GM12878 (cell line): ENCODE measurements at regions not wholly inside any gene's neighbourhood (a gene's known extent, or its start where the extent isn't known, plus 50 kb on each side); places are given as distances from the start of the nearest gene placed in this dataset.

Experiments
- ATAC-seq: fragments of 200-7000 bp; cut with Tn5 transposase; 3 replicates; pipeline ENCODE4 v1.9.1; 2020; ENCODE audit warnings: mild to moderate bottlenecking, moderate library complexity
- BruUV-seq: library from RNA; stranded (reverse); fragments of 400-500 nt; replicated peaks from 2 replicates; lab custom pipeline; 2021; lab: Mats Ljungman, UMichigan
- CTCF ChIA-PET: fragments of 300-600 bp; sonication (Branson Sonifier 250); formaldehyde crosslinking; extraction: SDS; loops from one replicate; lab custom pipeline; 2021; ENCODE audit warnings: inconsistent platforms; lab: Yijun Ruan, JAX
- POLR2A ChIA-PET: fragments of 350-600 bp; formaldehyde crosslinking; extraction: SDS; loops from one replicate; lab custom pipeline; 2021; ENCODE audit warnings: inconsistent platforms; lab: Charles Lee
- RAD21 ChIA-PET: fragments of 300-600 bp; sonication (Branson Sonifier 250); formaldehyde crosslinking; loops from one replicate; lab custom pipeline; 2023; ENCODE audit warnings: antibody characterized with exemption; ENCODE audit not compliant: unreplicated experiment; lab: Charles Lee
- SMC1A ChIA-PET: fragments of 300-600 bp; sonication (Branson Sonifier 250); formaldehyde crosslinking; loops from one replicate; lab custom pipeline; 2023; ENCODE audit not compliant: unreplicated experiment, uncharacterized antibody; lab: Charles Lee
- DNase-seq: peaks from one replicate; pipeline ENCODE4 v3.0.0-alpha.2; 2011; ENCODE audit warnings: low read depth, low spot score
- FAIRE-seq: peaks from 3 replicates; lab custom pipeline; 2011; peaks lifted over from hg19 to GRCh38; lab: Jason Lieb, UNC
- H2AFZ ChIP-seq: 2 replicates; pipeline ENCODE4 v1.6.0; 2011; ENCODE audit warnings: low read depth, low read length, control low read depth; ENCODE audit not compliant: control insufficient read depth
- H3K27ac ChIP-seq: 2 replicates; pipeline ENCODE4 v1.5.1; 2011; ENCODE audit warnings: control low read depth; ENCODE audit not compliant: control insufficient read depth, insufficient read depth
- H3K27me3 ChIP-seq, 2 experiments: replicated peaks in 1 of 2; 2 replicates each; pipeline versions ENCODE4 v1.6.0 to v1.6.1; 2011; ENCODE audit warnings: low read length in 1 of 2; ENCODE audit not compliant: control insufficient read depth in 2 of 2, insufficient read depth in 2 of 2
- H3K36me3 ChIP-seq, 2 experiments: 2 replicates each; pipeline ENCODE4 v1.5.1; 2011; ENCODE audit warnings: low read length in 1 of 2; ENCODE audit not compliant: control insufficient read depth in 2 of 2, insufficient read depth in 2 of 2
- H3K4me1 ChIP-seq: 2 replicates; pipeline ENCODE4 v1.6.1; 2011; ENCODE audit warnings: mild to moderate bottlenecking, low read length, moderate library complexity, mixed read lengths; ENCODE audit not compliant: control insufficient read depth, insufficient read depth
- H3K4me2 ChIP-seq: 2 replicates; pipeline ENCODE4 v1.6.0; 2011; ENCODE audit warnings: control low read depth; ENCODE audit not compliant: control insufficient read depth, insufficient read depth
- H3K4me3 ChIP-seq: fragments of 200-600 bp; sonication (generic); 2 replicates; pipeline ENCODE4 v1.5.1; 2016
- H3K79me2 ChIP-seq: 2 replicates; pipeline ENCODE4 v1.6.0; 2011; ENCODE audit warnings: low read length; ENCODE audit not compliant: control insufficient read depth, insufficient read depth
- H3K9ac ChIP-seq: 2 replicates; pipeline ENCODE4 v1.8.0; 2011; ENCODE audit warnings: low read length, control low read depth, mixed read lengths; ENCODE audit not compliant: control insufficient read depth, insufficient read depth
- H3K9me3 ChIP-seq: replicated peaks from 3 replicates; pipeline ENCODE4 v1.5.1; 2011; ENCODE audit warnings: mild to moderate bottlenecking, low read length; ENCODE audit not compliant: control insufficient read depth, insufficient read depth
- H4K20me1 ChIP-seq: 2 replicates; pipeline ENCODE4 v1.6.0; 2011; ENCODE audit not compliant: control insufficient read depth, insufficient read depth
- ASH2L ChIP-seq: fragments of 300-600, 200-600 bp; sonication (generic); IDR thresholded peaks from 2 replicates; pipeline ENCODE4 v1.6.1; 2017; ENCODE audit warnings: low read depth, mild to moderate bottlenecking, borderline replicate concordance
- CBFB ChIP-seq: IDR thresholded peaks from 2 replicates; pipeline ENCODE4 v1.6.1; 2016; ENCODE audit warnings: antibody characterized with exemption, low read depth
- CHD2 ChIP-seq: IDR thresholded peaks from 2 replicates; pipeline ENCODE4 v1.6.1; 2011; ENCODE audit warnings: low read depth, low read length, improper control_type of control experiment, borderline replicate concordance
- EED ChIP-seq: sonication (generic); IDR thresholded peaks from 2 replicates; pipeline ENCODE4 v1.6.1; 2016; ENCODE audit warnings: antibody characterized with exemption, low read depth
- EP300 ChIP-seq, 2 experiments: fragments of 150-350 bp in 1 of 2; IDR thresholded peaks; 2 replicates each; pipeline ENCODE4 v1.6.1; 2011 to 2012; ENCODE audit warnings: low read depth in 2 of 2, low read length in 2 of 2, borderline replicate concordance in 1 of 2, improper control_type of control experiment in 1 of 2, inconsistent platforms in 1 of 2; ENCODE audit not compliant: control insufficient read depth in 1 of 2
- EZH2 ChIP-seq: IDR thresholded peaks from 2 replicates; pipeline ENCODE4 v1.6.1; 2012; ENCODE audit warnings: low read depth, mild to moderate bottlenecking, control low read depth, inconsistent platforms, low read length, borderline replicate concordance; ENCODE audit not compliant: control insufficient read depth
- FOXM1 ChIP-seq: IDR thresholded peaks from 2 replicates; pipeline ENCODE4 v1.6.1; 2012; ENCODE audit warnings: low read depth, mild to moderate bottlenecking, inconsistent platforms, low read length, moderate library complexity
- HDAC6 ChIP-seq: fragments of 200-600 bp; sonication (generic); IDR thresholded peaks from one replicate; pipeline ENCODE4 v1.8.0; 2017; ENCODE audit warnings: antibody characterized with exemption; ENCODE audit not compliant: unreplicated experiment
- MEF2B ChIP-seq: fragments of 450-650 bp; IDR thresholded peaks from 2 replicates; pipeline ENCODE4 v1.6.1; 2018; ENCODE audit warnings: mild to moderate bottlenecking, moderate library complexity; ENCODE audit not compliant: partially characterized antibody, poor library complexity, severe bottlenecking
- NR2C1 ChIP-seq: fragments of 450-650 bp; IDR thresholded peaks from 2 replicates; pipeline ENCODE4 v1.6.1; 2017; ENCODE audit warnings: antibody characterized with exemption, mild to moderate bottlenecking, moderate library complexity
- NR2C2 ChIP-seq: IDR thresholded peaks from 2 replicates; pipeline ENCODE4 v1.6.1; 2011; ENCODE audit warnings: borderline replicate concordance, low read depth; ENCODE audit not compliant: control insufficient read depth, insufficient read length
- SIN3A ChIP-seq: IDR thresholded peaks from 2 replicates; pipeline ENCODE4 v1.6.1; 2012; ENCODE audit warnings: low read depth, low read length, improper control_type of control experiment
- TCF12 ChIP-seq: IDR thresholded peaks from 2 replicates; pipeline ENCODE4 v1.6.1; 2011; ENCODE audit warnings: low read depth, mild to moderate bottlenecking, low read length
- ZNF24 ChIP-seq: fragments of 450-650 bp; IDR thresholded peaks from 2 replicates; pipeline ENCODE4 v1.6.1; 2017; ENCODE audit warnings: antibody characterized with exemption, mild to moderate bottlenecking
- ZNF274 ChIP-seq: IDR thresholded peaks from one replicate; pipeline ENCODE4 v1.8.0; 2011; ENCODE audit not compliant: insufficient read length, insufficient read depth
- ZZZ3 ChIP-seq: IDR thresholded peaks from 2 replicates; pipeline ENCODE4 v1.6.1; 2011; ENCODE audit warnings: low read depth; ENCODE audit not compliant: control insufficient read depth, insufficient read length
- WGBS: methylation state at CpG from one replicate; pipeline ENCODE4 v1.1.6; 2016; ENCODE audit warnings: low lambda C conversion rate; ENCODE audit not compliant: insufficient replicate concordance, insufficient coverage; ENCODE audit errors: missing lambda C conversion rate; 5-methylcytosine and 5-hydroxymethylcytosine counted together
- in situ Hi-C: fragments of 300-500 bp; cut with MboI; formaldehyde crosslinking; loops from 9 replicates; pipeline ENCODE4 v1.14.3; 2018; ENCODE audit warnings: mixed read lengths
- intact Hi-C: fragments of 100-400 bp; cut with micrococcal nuclease; formaldehyde crosslinking; loops from one replicate; pipeline ENCODE4 v1.14.2; 2022; ENCODE audit not compliant: unreplicated experiment
- TF ChIP-seq, protein P1 (sequence below): IDR thresholded peaks from 2 replicates; pipeline ENCODE4 v1.6.1; 2012; ENCODE audit warnings: low read depth, low read length, improper control_type of control experiment
- TF ChIP-seq, protein P2 (sequence below): IDR thresholded peaks from 2 replicates; pipeline ENCODE4 v1.6.1; 2011; ENCODE audit warnings: borderline replicate concordance, low read depth, mild to moderate bottlenecking, moderate library complexity, mixed read lengths, low read length; ENCODE audit not compliant: insufficient read depth; ENCODE audit errors: extremely low read length

DNA sequence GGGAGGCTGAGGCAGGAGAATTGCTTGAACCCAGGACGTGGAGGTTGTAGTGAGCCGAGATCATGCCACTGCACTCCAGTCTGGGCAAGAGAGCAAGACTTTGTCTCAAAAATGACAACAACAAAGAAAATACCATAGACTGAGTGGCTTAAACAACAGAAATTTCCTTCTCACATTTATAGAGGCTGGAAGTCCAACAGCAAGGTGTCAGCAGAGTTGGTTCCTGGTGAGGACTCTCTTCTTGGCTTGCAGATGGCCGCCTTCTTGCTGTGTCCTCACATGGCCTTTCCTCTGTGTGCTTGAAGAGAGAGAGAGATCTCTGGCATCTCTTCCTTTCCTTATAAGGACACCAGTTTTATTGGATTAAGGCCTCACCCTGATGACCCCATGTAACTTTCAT is 56.1 kb upstream of the ADGRE5 start (continued):
- TF ChIP-seq, protein P1, sequence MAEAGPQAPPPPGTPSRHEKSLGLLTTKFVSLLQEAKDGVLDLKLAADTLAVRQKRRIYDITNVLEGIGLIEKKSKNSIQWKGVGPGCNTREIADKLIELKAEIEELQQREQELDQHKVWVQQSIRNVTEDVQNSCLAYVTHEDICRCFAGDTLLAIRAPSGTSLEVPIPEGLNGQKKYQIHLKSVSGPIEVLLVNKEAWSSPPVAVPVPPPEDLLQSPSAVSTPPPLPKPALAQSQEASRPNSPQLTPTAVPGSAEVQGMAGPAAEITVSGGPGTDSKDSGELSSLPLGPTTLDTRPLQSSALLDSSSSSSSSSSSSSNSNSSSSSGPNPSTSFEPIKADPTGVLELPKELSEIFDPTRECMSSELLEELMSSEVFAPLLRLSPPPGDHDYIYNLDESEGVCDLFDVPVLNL = no peak
- TF ChIP-seq ZZZ3 = no peak
- TF ChIP-seq TCF12 = no peak
- no peak for TF ChIP-seq EED
- TF ChIP-seq ASH2L = no peak
- TF ChIP-seq SIN3A = no peak
- no peak for TF ChIP-seq EZH2
- no peak for TF ChIP-seq ZNF24
- TF ChIP-seq NR2C2 = no peak
- TF ChIP-seq FOXM1 = no peak

DNA sequence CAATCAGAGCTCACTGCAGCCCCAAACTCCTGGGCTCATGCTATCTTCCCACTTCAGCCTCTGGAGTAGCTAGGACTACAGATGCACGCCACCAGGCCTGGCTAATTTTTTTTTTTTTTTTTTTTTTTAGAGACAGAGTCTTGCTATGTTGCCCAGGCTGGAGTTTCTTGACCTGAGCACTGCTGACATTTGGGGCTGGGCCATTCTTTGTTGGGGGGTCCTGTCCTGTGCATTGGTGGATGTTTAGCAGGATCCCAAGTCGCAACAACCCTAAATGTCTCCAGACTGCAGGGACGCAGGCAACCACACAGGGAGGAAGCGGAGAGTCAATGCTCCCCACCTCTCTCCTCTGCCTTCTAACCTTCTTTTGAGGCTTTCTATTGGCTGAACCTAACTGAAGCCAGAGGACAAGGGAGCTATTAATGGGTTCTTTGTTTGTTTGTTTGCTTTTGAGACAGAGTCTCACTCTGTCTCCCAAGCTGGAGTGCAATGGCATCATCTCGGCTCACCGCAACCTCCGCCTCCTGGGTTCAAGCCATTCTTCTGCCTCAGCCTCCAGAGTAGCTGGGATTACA is 58.3 kb upstream of the ADGRE5 start:
- H3K4me2 ChIP-seq = no peak overlapping the region
- CTCF ChIA-PET = interaction anchor here (0.5 to 2.0 kb wide), 5 partner anchors 9 to 346 kb away, joined by 3 to 5 read pairs (median 4); no protein-coding TSS in a partner anchor
- intact Hi-C loops = no loop called here

More for the DNA sequence above, 58.3 kb upstream of the ADGRE5 start:
- no peak for TF ChIP-seq EP300 (IDR thresholded peaks at IDR 0.05; ENCODE audit: borderline replicate concordance in 1 of 2, control insufficient read depth in 1 of 2, low read depth in 2 of 2, low read length in 2 of 2)
- no peak for TF ChIP-seq MEF2B
- TF ChIP-seq CBFB = no peak
- TF ChIP-seq ZNF274 = no peak
- TF ChIP-seq NR2C1 = no peak
- TF ChIP-seq, protein P1 = no peak
- TF ChIP-seq ASH2L = no peak
- no peak for TF ChIP-seq CHD2
- TF ChIP-seq HDAC6 = no peak
- TF ChIP-seq, protein P2, sequence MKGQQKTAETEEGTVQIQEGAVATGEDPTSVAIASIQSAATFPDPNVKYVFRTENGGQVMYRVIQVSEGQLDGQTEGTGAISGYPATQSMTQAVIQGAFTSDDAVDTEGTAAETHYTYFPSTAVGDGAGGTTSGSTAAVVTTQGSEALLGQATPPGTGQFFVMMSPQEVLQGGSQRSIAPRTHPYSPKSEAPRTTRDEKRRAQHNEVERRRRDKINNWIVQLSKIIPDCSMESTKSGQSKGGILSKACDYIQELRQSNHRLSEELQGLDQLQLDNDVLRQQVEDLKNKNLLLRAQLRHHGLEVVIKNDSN = no peak
- TF ChIP-seq, all 136 proteins: peak for 0
- in situ Hi-C loops = no loop called here
- no peak for ATAC-seq
- DNase-seq = no peak
- H4K20me1 ChIP-seq = no peaks in the 10 kb centered on the region
- 64% methylated on average over 7 of the region's 7 CpGs for WGBS
- ChIA-PET RAD21 (no interaction called here), POLR2A (no interaction called here), SMC1A (interaction anchor here (0.7 to 1.3 kb wide), 2 partner anchors 20 to 172 kb away, joined by 3 to 4 read pairs; no protein-coding TSS in a partner anchor)
- no peaks in the 10 kb centered on the region for H3K4me1 ChIP-seq
- no peaks in the 10 kb centered on the region for H3K79me2 ChIP-seq
- FAIRE-seq = no peak
- H3K36me3 ChIP-seq = no peaks in the 10 kb centered on the region
- no peak overlapping the region for H3K27ac ChIP-seq
- no TSS peak for BruUV-seq
- H3K27me3 ChIP-seq = no peaks in the 10 kb centered on the region; a peak in 1 of 4 replicates
- H3K9me3 ChIP-seq = no peaks in the 10 kb centered on the region
- no peak overlapping the region for H3K9ac ChIP-seq
- H3K4me3 ChIP-seq = no peak overlapping the region
- H2AFZ ChIP-seq = no peak overlapping the region
